ENCODE measurements at regions not wholly inside any gene's neighbourhood (a gene's known extent, or its start where the extent isn't known, plus 50 kb on each side); places are given as distances from the start of the nearest gene placed in this dataset.

- no peak for DNase-seq
These were observed 333.8 kb downstream of the HAPSTR1 start for GRCh38 chr16:9425236-9425635.

DNA sequence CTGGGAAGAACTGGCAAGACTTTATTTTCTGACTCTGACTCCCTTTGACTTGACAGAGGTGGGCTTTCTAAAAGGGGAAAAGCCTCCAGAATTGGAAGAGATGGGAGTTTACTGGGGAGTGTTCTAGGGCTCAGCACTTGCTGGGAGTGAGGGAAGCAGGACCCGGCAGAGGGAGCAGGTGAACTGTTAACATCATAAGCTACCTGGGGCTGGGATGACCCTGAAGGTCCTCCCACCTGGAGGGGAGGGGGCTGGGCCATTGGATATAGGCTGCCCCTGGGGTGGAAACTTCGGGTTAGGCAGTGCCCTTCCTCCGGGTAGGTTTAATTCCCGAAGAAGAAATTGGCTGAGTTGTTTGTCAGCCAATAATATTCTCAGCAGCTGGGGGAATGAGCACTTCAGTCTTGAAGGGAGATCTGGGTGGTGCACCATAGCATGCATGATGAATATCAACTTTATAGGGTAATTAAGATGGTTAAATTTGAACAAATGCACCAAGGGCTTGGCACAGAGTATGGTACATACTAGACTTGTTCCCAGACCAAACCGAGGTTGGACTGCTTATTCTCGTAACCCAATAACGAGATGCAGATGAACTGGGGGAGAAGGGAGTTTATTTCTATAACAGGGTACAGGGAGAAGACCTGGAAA lies 337.0 kb downstream of the HAPSTR1 start:
- no peak for DNase-seq

DNA sequence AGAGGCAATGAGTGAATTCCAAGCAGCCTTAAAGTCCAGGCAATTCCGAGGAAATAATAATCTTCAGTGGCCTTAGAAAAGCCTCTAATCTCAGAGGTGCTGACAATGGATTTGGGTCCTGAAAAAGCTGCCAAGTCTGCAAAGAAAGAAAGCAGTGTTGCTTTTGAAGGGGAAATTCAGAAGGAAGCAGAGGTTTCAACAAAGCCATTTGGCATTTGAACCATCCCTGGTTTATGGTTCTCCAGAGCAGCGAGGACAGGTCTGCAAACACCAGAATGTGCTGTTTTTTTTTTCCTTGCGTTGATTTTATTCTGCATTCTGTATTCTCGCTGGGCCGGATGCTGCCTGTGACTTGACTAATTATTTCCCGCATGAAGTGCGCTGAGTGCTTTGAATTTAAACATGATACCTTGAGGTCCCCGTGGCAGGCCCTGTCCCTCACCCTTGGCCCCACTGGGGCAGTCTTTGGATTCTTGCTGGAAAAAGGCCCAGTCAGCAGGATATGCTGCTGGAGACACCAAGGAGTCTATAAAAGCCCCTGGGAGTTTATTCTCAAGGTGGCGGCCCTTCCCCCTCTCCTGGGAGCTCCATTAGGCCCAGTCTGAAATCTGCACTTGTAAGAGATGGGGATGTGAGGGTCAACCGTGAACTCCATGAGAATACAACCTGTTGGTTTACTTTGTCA lies 338.3 kb downstream of the HAPSTR1 start:
- no peak for DNase-seq

- no peak for DNase-seq
These were observed 343.2 kb downstream of the HAPSTR1 start for GRCh38 chr16:9434659-9435058.

GRCh38 chr16:9436175-9436574 lies 344.7 kb downstream of the HAPSTR1 start:
- DNase-seq: no peak

DNA sequence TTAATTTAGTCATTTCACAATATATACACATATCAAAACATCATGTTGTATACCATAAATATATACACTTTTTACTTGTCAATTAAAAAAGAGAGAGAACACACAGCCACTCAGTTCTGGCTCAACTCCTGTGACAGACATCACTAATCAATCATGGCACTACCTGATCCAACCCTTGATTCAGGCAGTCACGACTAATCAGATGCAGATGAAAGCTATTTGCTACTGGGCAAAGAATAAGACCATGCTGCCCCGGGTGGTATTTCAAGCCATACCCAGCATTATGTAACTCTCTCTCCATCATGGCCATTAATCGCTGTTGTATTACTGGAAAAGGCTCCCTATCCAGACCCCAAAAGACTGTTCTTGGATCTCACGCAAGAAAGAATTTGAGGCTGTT lies 345.7 kb downstream of the HAPSTR1 start:
- no peak for DNase-seq

DNA sequence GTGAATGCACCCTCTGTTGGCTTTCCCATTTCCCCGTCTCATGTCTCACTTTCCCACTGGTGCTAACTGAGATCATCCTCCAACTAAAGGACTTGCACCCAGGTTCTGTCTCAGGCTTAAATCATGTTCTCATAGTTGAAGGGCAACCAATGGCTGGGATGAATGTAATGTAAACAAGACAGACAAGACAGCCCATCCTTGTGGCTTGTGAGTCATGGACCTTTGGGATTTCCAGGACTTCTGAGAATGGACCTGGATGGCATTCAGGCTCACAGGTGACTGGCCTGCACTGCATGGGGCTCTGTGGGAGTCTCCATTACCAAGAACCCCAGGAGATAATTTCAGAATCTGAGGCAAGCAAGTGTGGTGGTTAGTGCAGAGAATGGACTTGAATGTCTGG lies 347.5 kb downstream of the HAPSTR1 start:
- no peak for DNase-seq

GRCh38 chr16:9441012-9441411 lies 349.6 kb downstream of the HAPSTR1 start:
- DNase-seq: no peak

DNA sequence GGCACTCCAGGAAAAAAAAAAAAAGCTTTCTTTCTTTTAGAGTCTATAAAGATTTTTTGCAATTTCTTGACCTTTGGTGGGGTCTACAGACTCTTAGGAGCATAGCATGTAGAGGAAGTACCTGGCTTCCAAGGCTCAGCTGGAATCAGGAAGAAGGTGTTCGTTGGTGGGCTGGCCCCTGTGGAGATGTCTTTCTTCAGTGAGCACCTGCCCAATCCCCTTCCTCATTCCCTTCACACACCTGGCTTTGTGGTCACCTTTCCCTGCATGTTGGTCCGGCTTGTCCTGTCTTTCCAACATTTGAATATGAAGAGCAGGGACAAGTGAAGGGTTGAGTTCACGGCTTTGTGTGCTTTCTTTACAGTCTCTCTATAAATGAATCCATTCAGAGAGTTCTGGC lies 352.4 kb downstream of the HAPSTR1 start:
- DNase-seq: no peak

DNA sequence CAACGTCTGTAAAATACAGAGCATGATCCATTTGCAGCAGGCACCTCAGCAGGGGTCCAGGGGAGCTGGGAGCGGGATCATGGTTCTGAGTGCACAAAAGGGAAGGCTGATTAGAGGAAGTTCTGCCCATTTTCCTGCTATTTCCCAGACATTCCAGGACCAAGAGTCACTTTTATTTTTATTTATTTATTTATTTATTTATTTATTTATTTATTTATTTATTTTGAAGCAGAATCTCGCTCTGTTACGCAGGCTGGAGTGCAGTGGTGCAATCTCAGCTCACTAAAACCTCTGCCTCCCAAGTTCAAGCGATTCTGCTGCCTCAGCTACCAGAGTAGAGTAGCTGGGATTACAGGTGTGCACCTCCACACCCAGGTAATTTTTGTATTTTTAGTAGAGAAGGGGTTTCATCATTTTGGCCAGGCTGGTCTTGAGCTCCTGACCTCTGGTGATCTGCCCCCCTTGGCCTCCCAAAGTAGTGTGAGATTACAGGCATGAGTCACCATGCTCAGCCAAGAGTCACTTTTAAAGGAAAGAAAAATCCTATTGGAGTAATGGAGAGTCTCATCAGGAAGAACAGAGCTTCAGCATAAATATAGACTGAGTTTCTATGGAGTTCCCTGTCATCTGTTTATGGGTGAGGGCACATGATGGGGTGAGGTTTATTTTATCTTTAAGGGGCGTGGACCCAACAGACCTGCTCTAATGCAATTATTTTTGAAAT lies 355.2 kb downstream of the HAPSTR1 start:
- DNase-seq: no peak

GRCh38 chr16:9447195-9447551 lies 355.7 kb downstream of the HAPSTR1 start:
- no peak for DNase-seq

- DNase-seq: no peak
These were observed 356.3 kb downstream of the HAPSTR1 start for GRCh38 chr16:9447699-9448098.

DNA sequence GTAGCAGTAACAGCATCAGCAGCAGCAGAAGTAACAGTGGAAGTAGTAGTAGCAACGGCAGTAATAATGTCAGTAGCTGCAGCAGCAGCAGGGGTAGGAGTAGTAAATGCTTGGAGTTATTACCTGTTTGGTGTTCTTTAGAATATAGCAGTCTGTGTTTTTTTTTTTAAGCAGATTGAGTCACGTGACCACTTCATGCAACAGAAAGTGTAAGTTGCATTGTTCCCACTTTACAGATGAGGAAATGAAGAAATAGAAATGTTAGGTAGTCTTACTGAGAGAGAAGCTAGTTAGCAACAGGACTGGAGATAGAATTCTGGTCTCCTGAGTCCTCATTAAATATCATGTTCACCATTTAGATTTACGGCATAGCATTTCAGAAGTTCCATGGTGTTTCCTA lies 358.2 kb downstream of the HAPSTR1 start:
- DNase-seq: no peak

DNA sequence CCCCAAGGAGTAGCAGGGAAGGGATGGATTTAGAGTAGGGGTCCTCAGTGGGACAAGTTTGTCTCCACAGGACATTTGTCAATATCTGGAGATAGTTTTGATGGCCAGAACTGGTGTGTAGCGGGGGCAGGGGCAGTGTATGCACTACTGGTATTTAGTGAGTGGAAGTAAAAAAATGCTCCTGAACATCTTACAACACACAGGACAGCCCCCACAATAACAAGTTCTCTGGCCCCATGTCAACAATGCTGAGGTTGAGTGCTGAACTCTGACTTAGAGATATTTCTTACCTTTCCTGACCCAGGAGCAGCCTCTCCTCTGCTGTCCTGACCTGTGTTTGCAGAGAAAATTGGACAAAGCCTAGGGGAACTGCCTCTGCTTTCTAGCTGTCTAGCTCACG lies 365.8 kb downstream of the HAPSTR1 start:
- no peak for DNase-seq

GRCh38 chr16:9458816-9459215 lies 367.4 kb downstream of the HAPSTR1 start:
- no peak for DNase-seq

DNA sequence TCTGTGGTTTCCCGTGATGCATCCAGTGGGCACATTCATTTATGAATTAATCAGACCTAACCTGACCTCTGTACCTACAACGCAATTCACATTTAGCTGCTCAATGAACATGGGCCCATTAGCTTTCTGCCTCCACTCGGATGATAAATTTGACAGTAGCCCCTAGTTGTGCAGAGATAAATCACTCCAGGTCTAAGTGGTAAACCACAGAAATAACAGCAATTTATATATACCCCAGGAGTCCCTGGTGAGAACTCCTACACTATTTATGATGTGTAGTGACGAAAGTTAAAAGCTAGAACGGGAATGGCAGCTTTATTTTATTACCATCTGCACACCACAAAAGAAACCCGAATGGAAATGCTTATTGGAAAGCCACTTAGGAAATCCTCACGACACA lies 371.5 kb downstream of the HAPSTR1 start:
- DNase-seq: no peak

DNA sequence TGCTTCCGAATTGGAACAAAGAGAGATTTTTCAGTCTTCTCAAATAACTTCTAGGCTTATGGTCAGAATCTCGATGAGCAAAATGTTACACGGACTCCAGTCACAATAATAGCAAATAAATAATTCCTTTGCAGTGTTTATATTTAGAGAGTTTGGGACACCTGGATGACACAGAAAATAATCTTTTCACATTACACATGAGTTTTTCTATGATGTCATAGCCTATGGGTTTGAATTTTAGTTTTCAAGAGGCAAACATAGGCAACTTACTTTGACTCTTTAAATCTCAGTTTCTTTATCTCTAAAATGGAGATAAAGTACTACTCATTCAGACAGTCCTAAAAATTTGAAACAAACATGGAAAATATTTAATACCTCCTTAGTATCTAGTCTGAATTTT lies 372.0 kb downstream of the HAPSTR1 start:
- no peak for DNase-seq

- no peak for DNase-seq
These were observed 373.7 kb downstream of the HAPSTR1 start for GRCh38 chr16:9465161-9465560.

DNA sequence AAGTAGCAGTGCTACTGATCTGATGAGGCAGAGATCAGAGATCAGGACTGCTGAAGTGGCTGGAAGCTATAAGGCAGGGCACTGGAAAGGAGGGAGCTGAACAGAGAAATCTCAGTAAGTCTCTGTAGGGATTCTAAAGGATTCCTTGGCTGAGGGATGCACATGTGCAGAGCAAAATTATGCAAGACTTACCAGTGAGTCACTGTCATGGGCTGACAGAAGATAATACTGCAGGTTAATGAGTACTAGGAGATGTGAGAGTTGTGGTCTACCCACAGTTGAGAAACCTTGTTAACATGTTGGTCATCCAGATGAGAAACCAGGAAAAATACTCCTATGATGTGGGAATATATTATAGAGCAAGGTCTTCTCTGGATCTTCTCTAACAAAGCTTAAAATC lies 378.1 kb downstream of the HAPSTR1 start:
- no peak for DNase-seq

DNA sequence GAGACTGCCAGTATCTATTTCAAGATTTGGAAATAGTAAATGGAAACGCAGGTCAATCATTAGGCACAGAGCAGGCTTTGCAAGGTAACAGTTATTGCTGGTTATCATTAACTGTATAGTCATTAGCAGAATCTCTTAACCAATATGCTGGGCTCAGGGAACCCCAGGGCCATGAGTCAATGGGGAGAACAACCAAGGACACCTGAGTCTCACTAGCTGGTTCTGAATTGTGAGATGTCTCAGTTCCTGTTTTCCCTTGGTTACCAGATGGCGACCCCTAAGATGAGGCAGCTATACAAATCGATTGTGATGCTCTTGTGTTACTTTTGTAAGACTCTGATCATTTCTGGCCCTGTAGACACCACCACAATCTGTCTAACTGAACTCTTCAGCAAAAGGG lies 385.3 kb downstream of the HAPSTR1 start:
- DNase-seq: no peak

GRCh38 chr16:9479008-9479407 lies 387.6 kb downstream of the HAPSTR1 start:
- DNase-seq: no peak

DNA sequence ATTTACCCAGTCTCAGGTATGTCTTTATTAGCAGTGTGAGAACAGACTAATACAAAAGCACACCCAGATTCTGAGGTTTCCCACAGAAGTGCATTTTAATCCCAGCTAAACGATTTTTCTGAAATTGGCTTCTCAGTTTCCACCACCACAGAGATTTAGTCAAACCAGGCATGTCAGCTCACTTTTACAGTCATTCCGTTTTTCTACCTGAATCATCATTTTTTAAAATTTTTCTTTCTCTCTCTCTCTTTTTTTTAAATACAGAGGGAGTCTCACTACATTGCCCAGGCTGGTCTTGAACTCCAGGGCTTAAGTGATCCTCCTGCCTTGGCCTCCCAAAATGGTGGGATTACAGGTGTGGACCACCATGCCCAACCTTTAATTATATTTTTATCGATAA lies 389.1 kb downstream of the HAPSTR1 start:
- no peak for DNase-seq

DNA sequence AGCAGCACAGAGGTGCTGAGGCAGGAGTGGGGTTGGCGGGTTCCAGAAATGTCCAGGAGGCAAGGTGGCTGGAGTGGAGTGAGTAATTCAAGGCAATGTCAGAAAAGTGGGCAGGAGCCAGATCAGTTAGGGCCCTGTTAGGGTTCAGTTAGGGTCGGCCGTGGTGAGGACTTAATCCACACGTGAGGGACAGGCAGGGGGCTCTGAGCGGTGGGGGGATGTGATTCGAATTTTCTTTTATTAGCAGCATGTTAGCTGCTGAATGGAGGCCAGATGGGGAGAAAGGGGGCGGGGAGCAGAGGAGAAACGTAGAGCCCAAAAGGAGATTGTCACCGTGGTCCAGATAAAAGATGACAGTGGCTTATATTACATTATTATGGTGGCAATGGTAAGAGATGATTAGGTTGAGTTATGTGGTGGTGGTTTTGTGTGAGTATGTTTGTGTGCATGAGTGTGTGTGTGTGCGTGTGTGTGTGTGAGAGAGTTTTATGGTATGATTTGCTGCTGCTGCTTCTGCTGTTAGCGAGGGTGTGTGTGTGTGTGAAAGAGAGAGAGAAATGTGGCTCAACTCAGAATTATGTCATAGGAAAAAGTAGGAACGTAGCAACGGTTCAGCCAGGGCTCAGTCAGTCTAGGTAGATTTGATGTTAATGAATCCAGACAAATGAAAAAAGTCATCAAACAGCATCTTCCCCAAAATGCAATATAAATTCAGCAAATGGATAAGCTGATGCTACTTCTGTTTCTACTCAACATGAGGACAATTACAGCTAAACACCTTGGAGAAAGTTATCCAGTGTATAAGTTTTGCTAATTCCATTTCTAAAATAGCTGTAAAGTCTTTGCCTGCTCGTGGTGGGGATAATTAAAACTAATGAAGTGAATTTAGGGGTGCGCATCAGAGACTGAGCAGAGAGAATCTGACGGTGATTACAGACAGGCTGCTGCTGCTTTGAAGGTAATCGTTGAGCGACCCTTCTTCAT lies 390.6 kb downstream of the HAPSTR1 start:
- no peak for DNase-seq
